GM12874 (cell line): ENCODE measurements at regions not wholly inside any gene's neighbourhood (a gene's known extent, or its start where the extent isn't known, plus 50 kb on each side); places are given as distances from the start of the nearest gene placed in this dataset.

Source experiments
- TF ChIP-seq, protein P1 (sequence below): IDR thresholded peaks from 2 replicates; pipeline ENCODE4 v1.5.1; 2011; ENCODE audit warnings: low read depth, mild to moderate bottlenecking, control low read depth, low read length, moderate library complexity; ENCODE audit not compliant: insufficient read depth

DNA sequence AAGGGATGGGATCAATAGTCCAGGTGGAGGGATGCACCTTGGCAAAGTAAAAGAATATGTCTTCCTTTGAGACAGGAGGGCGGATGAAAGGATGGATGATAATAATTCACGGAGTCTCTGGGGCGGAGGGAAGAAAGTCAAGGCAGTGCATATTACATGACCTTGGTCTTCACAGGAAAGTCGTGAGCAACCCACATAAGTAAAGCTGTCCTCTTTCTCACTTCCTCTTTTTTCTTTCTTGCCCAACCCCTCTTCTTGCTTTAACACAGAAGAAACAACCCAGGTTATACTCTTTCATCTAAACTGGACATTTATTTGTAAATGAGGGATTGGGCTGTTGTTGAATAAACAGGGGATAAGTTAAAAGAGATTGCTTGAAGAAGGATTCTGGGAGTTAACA lies 168.7 kb upstream of the SKOR2 start:
- TF ChIP-seq, protein P1, sequence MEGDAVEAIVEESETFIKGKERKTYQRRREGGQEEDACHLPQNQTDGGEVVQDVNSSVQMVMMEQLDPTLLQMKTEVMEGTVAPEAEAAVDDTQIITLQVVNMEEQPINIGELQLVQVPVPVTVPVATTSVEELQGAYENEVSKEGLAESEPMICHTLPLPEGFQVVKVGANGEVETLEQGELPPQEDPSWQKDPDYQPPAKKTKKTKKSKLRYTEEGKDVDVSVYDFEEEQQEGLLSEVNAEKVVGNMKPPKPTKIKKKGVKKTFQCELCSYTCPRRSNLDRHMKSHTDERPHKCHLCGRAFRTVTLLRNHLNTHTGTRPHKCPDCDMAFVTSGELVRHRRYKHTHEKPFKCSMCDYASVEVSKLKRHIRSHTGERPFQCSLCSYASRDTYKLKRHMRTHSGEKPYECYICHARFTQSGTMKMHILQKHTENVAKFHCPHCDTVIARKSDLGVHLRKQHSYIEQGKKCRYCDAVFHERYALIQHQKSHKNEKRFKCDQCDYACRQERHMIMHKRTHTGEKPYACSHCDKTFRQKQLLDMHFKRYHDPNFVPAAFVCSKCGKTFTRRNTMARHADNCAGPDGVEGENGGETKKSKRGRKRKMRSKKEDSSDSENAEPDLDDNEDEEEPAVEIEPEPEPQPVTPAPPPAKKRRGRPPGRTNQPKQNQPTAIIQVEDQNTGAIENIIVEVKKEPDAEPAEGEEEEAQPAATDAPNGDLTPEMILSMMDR: no peak

DNA sequence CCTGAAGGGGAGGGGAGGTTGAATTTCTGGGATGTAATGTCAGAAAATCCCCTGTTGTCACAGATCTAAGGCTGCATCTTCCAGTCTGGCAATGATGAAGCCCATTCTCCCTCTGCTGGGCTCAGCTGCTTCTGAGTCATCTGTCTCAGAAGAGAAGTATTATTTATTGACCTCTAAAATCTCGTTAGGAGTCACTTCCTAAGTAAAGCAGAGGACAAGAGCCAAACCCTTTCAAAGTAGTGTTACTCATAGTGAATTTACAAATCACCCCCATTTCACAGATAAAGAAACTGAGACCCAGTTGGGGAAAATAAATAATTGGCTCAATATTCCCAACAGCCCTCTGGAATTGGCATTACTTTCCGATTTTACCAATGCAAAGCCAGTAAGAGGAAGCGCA lies 167.3 kb upstream of the SKOR2 start:
- TF ChIP-seq, protein P1: no peak

DNA sequence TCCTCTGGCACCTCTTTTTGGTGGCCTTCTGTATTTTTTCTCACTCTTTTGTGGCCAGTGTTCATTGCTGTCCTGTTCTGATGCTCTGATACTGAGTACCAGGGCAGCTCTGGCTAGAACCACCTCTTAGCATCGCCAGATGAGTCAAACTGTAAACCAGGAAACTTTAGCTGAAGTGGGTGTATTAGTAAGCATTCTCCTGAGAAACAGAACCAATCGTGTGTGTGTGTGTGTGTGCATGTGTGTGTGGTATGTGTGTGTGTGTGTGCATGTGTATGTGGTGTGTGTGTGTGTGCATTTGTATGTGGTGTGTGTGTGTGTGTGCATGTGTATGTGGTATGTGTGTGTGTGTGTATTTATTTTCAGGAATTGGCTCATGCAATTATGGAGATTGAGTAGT lies 166.3 kb upstream of the SKOR2 start:
- TF ChIP-seq, protein P1: no peak

DNA sequence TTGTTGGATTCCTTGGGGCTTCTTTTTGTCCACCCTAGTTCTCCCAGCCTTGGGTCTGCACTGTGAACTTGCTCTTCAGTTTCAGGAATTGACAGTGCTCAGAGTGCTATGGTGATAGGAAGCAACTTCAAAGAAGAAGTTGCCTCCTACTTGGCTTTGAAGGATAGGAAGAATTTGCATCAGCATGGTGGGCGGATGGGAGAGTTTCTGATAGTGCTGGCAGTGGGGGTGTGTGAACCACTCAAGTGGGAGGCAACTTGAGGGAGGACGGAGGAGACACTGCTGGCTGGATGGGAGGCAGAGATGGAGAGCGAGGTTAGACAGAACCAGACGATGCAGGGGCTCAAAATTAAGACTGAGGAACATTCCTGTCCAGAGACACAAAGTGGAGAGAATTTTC lies 164.4 kb upstream of the SKOR2 start:
- TF ChIP-seq, protein P1: no peak

DNA sequence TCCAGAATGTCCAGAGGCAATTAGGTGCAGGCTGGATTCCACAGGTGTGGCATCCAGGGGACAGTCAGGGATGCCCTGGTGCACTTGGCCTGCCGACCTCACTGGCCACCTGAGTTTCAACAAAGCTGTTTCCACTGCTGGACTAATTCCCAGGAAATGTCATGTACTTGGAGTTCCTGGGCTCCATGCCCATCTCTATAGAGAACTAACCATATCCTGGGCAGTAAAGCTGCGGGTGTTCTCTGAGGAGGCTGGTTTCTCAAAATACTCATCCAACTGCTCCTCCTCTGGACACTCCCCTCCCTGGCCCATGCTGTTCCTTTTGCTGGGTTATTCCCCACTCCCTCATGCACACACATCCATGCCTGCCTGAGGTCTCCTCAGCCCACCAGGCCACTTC lies 161.9 kb upstream of the SKOR2 start:
- TF ChIP-seq, protein P1: no peak

DNA sequence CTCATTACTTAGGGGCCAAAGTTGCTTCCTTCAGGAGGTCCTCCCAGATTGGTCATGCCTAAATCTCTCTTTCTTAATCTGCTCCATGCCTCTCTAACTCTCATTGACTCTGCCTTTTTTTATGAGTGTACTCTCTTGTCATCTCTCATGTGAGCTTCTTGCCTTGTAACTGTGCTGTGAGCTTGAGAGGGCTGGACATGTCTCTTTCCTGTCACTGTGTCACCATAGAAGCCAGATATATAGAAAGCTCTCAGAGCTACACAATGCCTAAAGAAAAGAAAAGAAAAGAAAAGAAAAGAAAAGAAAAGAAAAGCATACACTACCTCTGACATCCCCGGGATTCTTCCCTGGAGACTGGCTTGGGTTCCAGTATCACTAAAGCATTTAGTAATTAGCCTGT lies 161.5 kb upstream of the SKOR2 start:
- TF ChIP-seq, protein P1: no peak

DNA sequence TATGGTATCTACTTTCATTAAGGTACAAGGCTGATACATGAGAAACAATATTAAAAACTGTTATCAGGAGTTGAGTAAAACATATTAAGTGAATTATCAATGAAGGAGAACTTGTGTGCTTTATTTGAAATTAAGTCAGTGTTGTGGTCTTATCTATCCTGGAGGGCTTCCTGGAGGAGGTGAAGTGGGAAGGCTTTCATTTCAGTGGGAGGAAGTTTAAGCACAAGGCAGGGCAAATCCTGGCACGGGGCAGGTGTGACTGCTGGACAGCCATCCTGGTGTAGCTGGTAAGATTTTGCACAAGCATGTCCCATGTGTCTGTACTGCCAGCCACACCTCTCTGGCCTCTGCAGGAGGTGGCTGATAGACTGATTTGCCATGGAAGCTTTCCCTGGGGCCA lies 159.7 kb upstream of the SKOR2 start:
- TF ChIP-seq, protein P1: no peak

DNA sequence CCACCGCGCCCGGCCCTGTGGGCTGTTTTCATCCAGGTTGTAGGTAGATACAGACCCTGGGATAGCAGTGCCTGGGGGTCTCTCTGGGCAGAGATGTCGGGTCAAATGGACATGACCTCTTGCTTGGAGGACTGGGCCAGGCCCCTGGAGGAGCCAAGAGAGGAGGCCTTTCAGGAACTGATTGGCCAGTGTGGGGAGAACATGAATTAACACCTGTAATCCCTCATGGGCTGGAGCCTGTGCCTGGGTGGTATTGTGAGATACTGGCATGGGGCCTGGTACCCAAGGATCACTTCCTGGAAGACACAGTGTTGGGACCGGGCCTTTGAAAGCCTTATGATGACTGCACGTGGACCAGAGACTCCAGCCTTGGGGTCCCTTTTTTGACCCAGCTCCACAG lies 158.7 kb upstream of the SKOR2 start:
- TF ChIP-seq, protein P1: no peak
